LNCAP (cell line): ENCODE measurements at regions not wholly inside any gene's neighbourhood (a gene's known extent, or its start where the extent isn't known, plus 50 kb on each side); places are given as distances from the start of the nearest gene placed in this dataset.

Experiments
- CTCF ChIP-seq: fragments of 450-650 bp; IDR thresholded peaks from 2 replicates; pipeline ENCODE4 v1.5.1; 2017; ENCODE audit warnings: mild to moderate bottlenecking

DNA sequence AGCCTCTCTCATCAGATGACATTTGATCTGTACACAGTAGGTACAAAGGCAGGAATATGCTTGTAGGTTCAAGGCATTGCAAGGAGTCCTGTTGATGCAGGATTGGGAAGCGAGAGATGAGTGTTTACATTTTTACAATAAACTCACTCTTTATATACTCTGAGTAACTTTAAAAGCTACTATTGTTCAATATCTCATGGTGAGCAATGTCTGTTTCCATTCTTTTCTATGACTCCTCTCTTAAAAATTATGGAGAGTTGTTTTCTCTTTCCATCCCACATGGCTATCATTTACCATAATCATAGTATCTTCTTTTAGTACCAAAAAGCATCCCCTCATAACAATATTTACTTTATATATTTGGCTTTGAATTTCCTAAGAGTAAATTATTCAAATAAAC lies 314.0 kb upstream of the CDIN1 start:
- TF ChIP-seq CTCF, result no peak

DNA sequence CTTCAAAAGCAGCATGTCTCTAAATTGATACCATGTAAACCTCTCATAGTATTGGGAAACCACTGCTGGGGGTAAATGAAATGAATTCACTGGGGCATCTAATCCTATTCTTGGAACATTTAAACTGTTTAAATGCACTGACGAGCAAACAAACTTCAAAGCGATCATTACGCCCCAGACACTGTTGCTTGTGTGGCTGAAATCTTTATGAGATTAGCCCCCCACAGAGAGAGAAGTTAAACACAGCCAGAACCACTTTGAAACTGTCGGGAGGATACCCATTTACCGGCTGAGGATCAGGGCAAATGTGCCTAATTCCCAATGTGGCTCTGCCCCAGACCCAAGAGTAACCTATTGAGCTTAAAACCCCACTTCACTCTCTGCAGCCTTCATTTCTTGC lies 308.4 kb upstream of the CDIN1 start:
- no peak for TF ChIP-seq CTCF

- TF ChIP-seq CTCF, result no peak
Observed at GRCh38 chr15:36275656-36276055, 303.8 kb upstream of the CDIN1 start.

DNA sequence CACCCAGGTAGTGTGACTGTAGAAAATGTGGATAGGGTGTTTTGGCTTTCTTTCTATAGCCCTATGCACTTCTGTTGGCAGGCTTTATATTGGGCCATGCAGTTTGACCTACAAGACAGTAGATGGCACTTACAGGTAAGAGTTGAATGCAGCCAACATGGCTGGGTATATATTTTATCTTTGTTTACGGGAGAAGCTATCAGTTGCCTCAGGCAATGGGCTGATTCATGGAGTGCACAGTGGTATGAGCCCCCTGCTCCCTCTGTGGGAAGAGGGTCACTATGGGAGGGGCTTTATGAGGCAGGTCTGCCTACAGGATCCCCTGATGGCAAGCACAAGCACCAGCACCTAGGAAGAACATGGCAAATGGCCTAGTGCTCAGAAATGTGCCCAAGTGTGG lies 301.2 kb upstream of the CDIN1 start:
- no peak for TF ChIP-seq CTCF

- no peak for TF ChIP-seq CTCF
Observed at GRCh38 chr15:36282821-36283220, 296.6 kb upstream of the CDIN1 start.

- TF ChIP-seq CTCF, result no peak
Observed at GRCh38 chr15:36284911-36285310, 294.5 kb upstream of the CDIN1 start.

GRCh38 chr15:36291501-36291900 lies 287.9 kb upstream of the CDIN1 start:
- no peak for TF ChIP-seq CTCF

- TF ChIP-seq CTCF, result no peak
Observed at GRCh38 chr15:36294359-36294758, 285.1 kb upstream of the CDIN1 start.
